ENCODE measurements at regions not wholly inside any gene's neighbourhood (a gene's known extent, or its start where the extent isn't known, plus 50 kb on each side); places are given as distances from the start of the nearest gene placed in this dataset.

DNA sequence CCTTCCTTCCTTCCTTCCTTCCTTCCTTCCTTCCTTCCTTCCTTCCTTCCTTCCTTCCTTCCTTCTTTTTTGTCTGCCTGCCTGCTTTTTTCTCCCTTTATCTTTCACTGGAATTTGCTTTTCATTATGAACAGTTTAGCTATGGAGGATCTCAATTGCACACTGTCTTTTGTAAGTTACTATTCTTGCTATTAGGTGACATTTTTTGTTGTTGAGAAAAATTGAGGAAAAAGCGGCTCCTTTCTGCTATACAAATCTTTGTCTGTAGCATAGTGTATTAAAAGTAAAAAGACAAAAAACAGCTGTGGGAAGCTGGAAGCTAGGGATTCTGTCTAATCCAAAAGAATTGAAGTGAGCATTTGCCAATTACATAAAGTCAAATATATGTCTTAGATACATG lies 448.7 kb downstream of the DCDC2C start:
- H3K4me3 ChIP-seq (ENCODE audit: low read depth, low read length): no peak overlapping the region
- no peak for DNase-seq (ENCODE audit: low read depth, low spot score)
- in situ Hi-C loops (cut with HindIII; ENCODE audit: low sequenced_read_pairs): no loop called here
- TF ChIP-seq, protein P1, sequence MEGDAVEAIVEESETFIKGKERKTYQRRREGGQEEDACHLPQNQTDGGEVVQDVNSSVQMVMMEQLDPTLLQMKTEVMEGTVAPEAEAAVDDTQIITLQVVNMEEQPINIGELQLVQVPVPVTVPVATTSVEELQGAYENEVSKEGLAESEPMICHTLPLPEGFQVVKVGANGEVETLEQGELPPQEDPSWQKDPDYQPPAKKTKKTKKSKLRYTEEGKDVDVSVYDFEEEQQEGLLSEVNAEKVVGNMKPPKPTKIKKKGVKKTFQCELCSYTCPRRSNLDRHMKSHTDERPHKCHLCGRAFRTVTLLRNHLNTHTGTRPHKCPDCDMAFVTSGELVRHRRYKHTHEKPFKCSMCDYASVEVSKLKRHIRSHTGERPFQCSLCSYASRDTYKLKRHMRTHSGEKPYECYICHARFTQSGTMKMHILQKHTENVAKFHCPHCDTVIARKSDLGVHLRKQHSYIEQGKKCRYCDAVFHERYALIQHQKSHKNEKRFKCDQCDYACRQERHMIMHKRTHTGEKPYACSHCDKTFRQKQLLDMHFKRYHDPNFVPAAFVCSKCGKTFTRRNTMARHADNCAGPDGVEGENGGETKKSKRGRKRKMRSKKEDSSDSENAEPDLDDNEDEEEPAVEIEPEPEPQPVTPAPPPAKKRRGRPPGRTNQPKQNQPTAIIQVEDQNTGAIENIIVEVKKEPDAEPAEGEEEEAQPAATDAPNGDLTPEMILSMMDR (IDR thresholded peaks at IDR 0.05; ENCODE audit: low read depth, low read length): no peak

DNA sequence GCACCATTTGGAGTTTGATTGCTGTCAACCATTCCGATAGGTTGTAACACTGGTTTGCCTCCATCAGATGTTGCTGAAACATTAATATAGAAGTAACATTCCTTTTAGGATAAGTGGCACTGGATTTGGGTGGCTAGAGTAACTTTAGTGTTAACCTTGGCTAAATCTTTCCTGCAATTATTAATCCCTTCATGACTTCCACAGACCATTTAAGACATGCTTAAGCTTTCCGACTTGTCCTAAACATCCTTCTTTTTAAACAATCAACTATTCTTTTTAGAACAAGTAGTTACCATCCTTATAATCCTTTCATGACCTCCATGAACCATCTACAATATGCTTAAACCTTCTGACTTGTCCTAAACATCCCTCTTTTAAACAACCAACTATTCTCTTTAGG lies 465.5 kb downstream of the DCDC2C start:
- in situ Hi-C loops (cut with HindIII; ENCODE audit: low sequenced_read_pairs): no loop called here
- no peak for DNase-seq (ENCODE audit: low read depth, low spot score)
- TF ChIP-seq, protein P1 (IDR thresholded peaks at IDR 0.05; ENCODE audit: low read depth, low read length): no peak
- H3K4me3 ChIP-seq (ENCODE audit: low read depth, low read length): no peak overlapping the region

DNA sequence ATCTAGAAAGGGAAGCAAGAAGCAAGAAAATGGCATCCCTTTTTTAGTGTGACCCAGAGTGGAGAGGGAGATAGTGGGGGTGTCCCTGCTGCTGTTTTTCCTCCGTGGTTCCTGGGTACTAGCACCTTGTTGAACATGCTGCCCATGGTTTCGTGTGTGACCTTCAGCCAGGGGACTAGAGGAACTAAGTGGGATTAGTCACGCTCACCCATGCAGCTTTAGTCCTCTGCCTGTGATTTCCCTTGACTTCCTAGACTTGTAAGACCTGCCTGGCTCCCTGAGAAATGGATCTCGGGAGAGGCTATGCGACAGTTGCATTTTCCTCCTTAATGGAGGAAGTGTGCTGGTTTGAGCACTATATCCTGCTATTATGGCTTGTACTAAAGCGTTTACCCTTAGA lies 471.4 kb downstream of the DCDC2C start:
- H3K4me3 ChIP-seq (ENCODE audit: low read depth, low read length): no peak overlapping the region
- in situ Hi-C loops (cut with HindIII; ENCODE audit: low sequenced_read_pairs): no loop called here
- TF ChIP-seq, protein P1 (IDR thresholded peaks at IDR 0.05; ENCODE audit: low read depth, low read length): no peak
- no peak for DNase-seq (ENCODE audit: low read depth, low spot score)

DNA sequence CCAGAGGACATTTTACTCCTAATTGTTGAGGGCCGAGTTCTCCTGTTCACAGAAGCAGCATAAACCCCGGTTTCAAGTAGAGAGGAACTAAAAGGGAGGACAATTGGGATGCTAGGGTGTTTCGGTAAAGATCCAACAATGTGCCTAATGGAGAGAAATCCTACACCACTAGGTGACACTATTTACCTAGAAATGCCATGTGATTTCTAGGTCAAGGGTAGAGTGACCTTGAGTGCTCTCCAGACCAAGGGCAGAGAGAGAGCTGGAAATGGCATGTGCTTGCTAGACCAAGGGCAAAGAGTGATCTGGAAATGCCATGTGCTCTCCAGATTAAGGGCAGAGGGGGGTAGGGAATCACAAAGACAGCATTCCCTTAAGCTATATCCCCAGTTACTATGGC lies 472.0 kb downstream of the DCDC2C start:
- in situ Hi-C loops (cut with HindIII; ENCODE audit: low sequenced_read_pairs): no loop called here
- no peak for DNase-seq (ENCODE audit: low read depth, low spot score)
- TF ChIP-seq, protein P1 (IDR thresholded peaks at IDR 0.05; ENCODE audit: low read depth, low read length): no peak
- no peak overlapping the region for H3K4me3 ChIP-seq (ENCODE audit: low read depth, low read length)

DNA sequence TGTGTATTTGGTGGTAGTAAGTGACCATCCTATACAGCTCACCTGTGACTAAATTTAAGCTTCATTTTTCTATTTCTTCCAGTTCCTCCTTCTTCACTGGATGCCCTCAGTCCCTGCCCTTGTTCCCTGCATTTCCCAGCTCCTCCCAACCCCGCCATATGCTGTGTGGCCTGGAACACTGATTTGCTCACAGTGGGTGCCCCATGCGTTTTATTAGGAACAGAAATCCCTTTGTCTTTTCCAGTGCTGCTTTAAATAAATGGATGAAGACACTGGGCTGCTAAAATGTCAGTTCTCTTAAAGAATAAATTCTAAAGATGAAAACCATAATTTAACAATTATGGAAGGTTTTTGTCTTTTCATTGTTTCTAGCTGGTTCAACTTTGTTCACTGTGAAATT lies 477.3 kb downstream of the DCDC2C start:
- no peak for DNase-seq (ENCODE audit: low read depth, low spot score)
- in situ Hi-C loops (cut with HindIII; ENCODE audit: low sequenced_read_pairs): no loop called here
- TF ChIP-seq, protein P1 (IDR thresholded peaks at IDR 0.05; ENCODE audit: low read depth, low read length): no peak
- H3K4me3 ChIP-seq (ENCODE audit: low read depth, low read length): no peak overlapping the region

DNA sequence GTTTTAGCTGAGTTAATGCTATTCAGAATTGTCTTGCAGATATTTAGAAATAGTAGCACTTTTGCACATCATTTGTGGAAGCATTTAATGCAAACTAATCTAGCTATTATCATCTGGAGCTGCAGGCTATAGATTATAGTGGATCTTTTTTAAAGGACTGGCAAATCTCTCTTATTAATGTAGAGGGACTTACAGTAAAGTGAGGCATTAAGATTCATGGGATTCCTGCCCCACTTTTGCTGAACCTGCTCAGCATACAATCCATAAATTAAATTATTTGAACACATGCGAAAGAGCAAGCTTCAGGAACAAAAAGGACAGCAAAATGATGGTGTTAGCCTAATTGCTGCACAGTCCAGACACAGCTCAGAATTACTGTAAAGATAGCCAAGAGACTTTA lies 477.7 kb downstream of the DCDC2C start:
- no peak overlapping the region for H3K4me3 ChIP-seq (ENCODE audit: low read depth, low read length)
- in situ Hi-C loops (cut with HindIII; ENCODE audit: low sequenced_read_pairs): no loop called here
- no peak for DNase-seq (ENCODE audit: low read depth, low spot score)
- TF ChIP-seq, protein P1 (IDR thresholded peaks at IDR 0.05; ENCODE audit: low read depth, low read length): no peak

DNA sequence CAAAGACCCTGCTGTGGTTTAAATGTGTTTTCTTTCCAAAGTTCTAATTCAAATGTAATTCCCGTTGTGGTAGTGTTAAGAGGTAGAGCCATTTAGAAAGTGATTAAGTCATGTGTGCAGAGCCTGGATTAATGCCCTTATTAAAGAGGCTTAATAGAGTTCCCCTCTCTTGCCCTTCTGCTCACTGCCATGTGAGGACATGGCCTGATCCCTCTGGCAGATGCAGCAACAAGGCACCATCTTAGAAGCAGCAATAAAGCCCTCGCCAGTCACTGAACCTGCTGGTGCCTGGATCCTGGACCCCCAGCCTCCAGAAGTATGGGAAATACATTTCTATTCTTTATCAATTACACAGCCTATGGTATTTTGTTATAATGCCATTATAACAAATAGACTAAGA lies 485.2 kb downstream of the DCDC2C start:
- in situ Hi-C loops (cut with HindIII; ENCODE audit: low sequenced_read_pairs): no loop called here
- TF ChIP-seq, protein P1 (IDR thresholded peaks at IDR 0.05; ENCODE audit: low read depth, low read length): no peak
- H3K4me3 ChIP-seq (ENCODE audit: low read depth, low read length): no peak overlapping the region
- no peak for DNase-seq (ENCODE audit: low read depth, low spot score)
